ENCODE measurements at regions not wholly inside any gene's neighbourhood (a gene's known extent, or its start where the extent isn't known, plus 50 kb on each side); places are given as distances from the start of the nearest gene placed in this dataset.

DNA sequence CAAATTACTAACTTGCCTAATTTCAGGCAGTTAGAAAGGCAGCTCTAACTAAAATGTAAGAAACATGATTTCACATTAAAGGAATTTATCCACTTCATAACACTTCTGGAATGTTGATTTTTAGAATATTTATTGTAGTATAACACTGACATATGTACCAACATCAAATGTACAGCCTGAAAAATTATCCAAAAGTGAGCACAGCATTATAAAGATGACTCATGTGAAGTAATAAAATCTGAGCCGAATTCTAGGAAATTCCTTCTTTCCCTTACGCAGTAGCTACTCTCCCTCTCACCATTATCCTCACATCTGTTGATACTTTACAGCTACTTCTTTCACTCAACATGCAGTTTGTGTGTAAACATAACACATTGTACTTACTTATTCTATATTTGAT is 610.6 kb downstream of the ZWINT start:
- intact Hi-C loops (cut with micrococcal nuclease; ENCODE audit: unreplicated experiment), result no loop called here
- CTCF ChIA-PET, result no interaction called here

DNA sequence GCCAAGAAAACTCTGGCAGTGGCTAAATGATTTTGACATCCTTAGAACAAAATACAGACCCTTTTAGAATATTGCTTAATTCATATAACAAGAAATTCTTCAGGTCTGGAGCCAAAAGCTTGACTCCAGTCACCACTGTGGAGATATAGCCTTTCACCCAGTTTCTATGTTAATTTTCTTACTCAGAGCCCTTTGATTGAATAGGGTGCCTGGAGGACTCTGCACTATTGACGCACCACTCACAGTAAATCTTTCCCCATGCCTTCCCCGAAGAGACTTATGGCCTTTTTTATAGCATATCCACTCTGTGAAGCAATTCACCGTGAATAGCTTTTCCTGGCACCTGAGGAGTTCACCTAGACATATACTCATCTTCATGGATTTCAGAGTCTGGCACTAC is 613.8 kb downstream of the ZWINT start:
- CTCF ChIA-PET, result no interaction called here
- no peak overlapping the region for H3K4me3 ChIP-seq

More for the DNA sequence above, 610.6 kb downstream of the ZWINT start:
- POLR2A ChIA-PET (ENCODE audit: unreplicated experiment), result no interaction called here
- no peak overlapping the region for H3K4me3 ChIP-seq
- no peak overlapping the region for H3K27ac ChIP-seq
- H3K9me3 ChIP-seq (ENCODE audit: insufficient read depth, low read depth), result no peaks in the 10 kb centered on the region
- H2AFZ ChIP-seq, result no peak overlapping the region
- no peaks in the 10 kb centered on the region for H3K27me3 ChIP-seq (ENCODE audit: insufficient read depth, low read depth)
- no peak overlapping the region for H3K4me2 ChIP-seq
- H3K36me3 ChIP-seq (ENCODE audit: low read depth), result no peaks in the 10 kb centered on the region
- no peak for DNase-seq
- no peaks in the 10 kb centered on the region for H3K4me1 ChIP-seq (replicated peaks; ENCODE audit: insufficient read depth)
- H3F3A ChIP-seq (ENCODE audit: insufficient read depth, low read depth), result no peaks in the 10 kb centered on the region
- H4K20me1 ChIP-seq (ENCODE audit: insufficient read depth), result no peaks in the 10 kb centered on the region
- no peaks in the 10 kb centered on the region for H3K79me2 ChIP-seq (ENCODE audit: low read depth)
- BruUV-seq (replicated peaks), result no TSS peak
- no peaks in the 10 kb centered on the region for H3K9me2 ChIP-seq (ENCODE audit: insufficient read depth)
- no peak for TF ChIP-seq EZH2 (IDR thresholded peaks at IDR 0.05; ENCODE audit: low read depth)
- TF ChIP-seq, protein P1, sequence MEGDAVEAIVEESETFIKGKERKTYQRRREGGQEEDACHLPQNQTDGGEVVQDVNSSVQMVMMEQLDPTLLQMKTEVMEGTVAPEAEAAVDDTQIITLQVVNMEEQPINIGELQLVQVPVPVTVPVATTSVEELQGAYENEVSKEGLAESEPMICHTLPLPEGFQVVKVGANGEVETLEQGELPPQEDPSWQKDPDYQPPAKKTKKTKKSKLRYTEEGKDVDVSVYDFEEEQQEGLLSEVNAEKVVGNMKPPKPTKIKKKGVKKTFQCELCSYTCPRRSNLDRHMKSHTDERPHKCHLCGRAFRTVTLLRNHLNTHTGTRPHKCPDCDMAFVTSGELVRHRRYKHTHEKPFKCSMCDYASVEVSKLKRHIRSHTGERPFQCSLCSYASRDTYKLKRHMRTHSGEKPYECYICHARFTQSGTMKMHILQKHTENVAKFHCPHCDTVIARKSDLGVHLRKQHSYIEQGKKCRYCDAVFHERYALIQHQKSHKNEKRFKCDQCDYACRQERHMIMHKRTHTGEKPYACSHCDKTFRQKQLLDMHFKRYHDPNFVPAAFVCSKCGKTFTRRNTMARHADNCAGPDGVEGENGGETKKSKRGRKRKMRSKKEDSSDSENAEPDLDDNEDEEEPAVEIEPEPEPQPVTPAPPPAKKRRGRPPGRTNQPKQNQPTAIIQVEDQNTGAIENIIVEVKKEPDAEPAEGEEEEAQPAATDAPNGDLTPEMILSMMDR (conservative IDR thresholded peaks at IDR 0.05), result no peak

DNA sequence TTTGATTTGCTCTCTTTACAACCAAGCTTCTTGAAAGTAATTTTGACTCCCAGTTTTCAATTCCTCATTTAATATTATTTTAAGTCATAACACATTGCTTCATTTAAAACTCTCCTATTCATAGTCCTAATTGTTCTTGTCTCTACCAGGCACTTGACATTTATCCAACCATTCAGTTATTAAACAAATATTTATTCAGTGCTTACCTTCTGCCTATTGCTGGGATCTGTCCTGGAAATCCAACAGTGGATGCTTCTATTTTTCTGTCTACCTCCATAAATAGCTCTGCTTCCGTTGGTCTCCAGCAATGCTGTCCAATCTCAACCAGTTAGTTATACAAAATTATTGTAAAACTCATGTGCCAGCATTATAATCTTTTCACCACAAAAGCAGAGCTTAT is 615.1 kb downstream of the ZWINT start:
- TF ChIP-seq, protein P1 (conservative IDR thresholded peaks at IDR 0.05), result no peak
- TF ChIP-seq EZH2 (IDR thresholded peaks at IDR 0.05; ENCODE audit: low read depth), result no peak
- no peaks in the 10 kb centered on the region for H3F3A ChIP-seq (ENCODE audit: insufficient read depth, low read depth)
- no peak overlapping the region for H2AFZ ChIP-seq
- no peak overlapping the region for H3K4me3 ChIP-seq
- no peaks in the 10 kb centered on the region for H3K36me3 ChIP-seq (ENCODE audit: low read depth)
- H3K79me2 ChIP-seq (ENCODE audit: low read depth), result no peaks in the 10 kb centered on the region
- no TSS peak for BruUV-seq (replicated peaks)
- no peaks in the 10 kb centered on the region; the same call in 1 of the 2 replicates for H4K20me1 ChIP-seq (ENCODE audit: insufficient read depth)
- intact Hi-C loops (cut with micrococcal nuclease; ENCODE audit: unreplicated experiment), result no loop called here
- DNase-seq, result no peak
- H3K4me2 ChIP-seq, result no peak overlapping the region
- H3K27me3 ChIP-seq (ENCODE audit: insufficient read depth, low read depth), result no peaks in the 10 kb centered on the region
- no peak overlapping the region for H3K27ac ChIP-seq
- no peaks in the 10 kb centered on the region for H3K9me2 ChIP-seq (ENCODE audit: insufficient read depth)
- POLR2A ChIA-PET (ENCODE audit: unreplicated experiment), result no interaction called here
- H3K9me3 ChIP-seq (ENCODE audit: insufficient read depth, low read depth), result no peaks in the 10 kb centered on the region
- no peaks in the 10 kb centered on the region for H3K4me1 ChIP-seq (replicated peaks; ENCODE audit: insufficient read depth)
- CTCF ChIA-PET, result no interaction called here

More for the DNA sequence above, 613.8 kb downstream of the ZWINT start:
- Histone ChIP-seq H4K20me1 (ENCODE audit: insufficient read depth) (no peaks in the 10 kb centered on the region; the same call in 1 of the 2 replicates), H3K9me3 (ENCODE audit: insufficient read depth, low read depth) (no peaks in the 10 kb centered on the region), H3F3A (ENCODE audit: insufficient read depth, low read depth) (no peaks in the 10 kb centered on the region), H2AFZ (no peak overlapping the region), H3K36me3 (ENCODE audit: low read depth) (no peaks in the 10 kb centered on the region), H3K9me2 (ENCODE audit: insufficient read depth) (no peaks in the 10 kb centered on the region), H3K27ac (no peak overlapping the region), H3K27me3 (ENCODE audit: insufficient read depth, low read depth) (no peaks in the 10 kb centered on the region), H3K4me2 (no peak overlapping the region), H3K4me1 (replicated peaks; ENCODE audit: insufficient read depth) (no peaks in the 10 kb centered on the region), H3K79me2 (ENCODE audit: low read depth) (no peaks in the 10 kb centered on the region)
- BruUV-seq (replicated peaks), result no TSS peak
- TF ChIP-seq EZH2 (IDR thresholded peaks at IDR 0.05; ENCODE audit: low read depth), result no peak
- TF ChIP-seq, protein P1 (conservative IDR thresholded peaks at IDR 0.05), result no peak
- no peak for DNase-seq
- POLR2A ChIA-PET (ENCODE audit: unreplicated experiment), result no interaction called here
- intact Hi-C loops (cut with micrococcal nuclease; ENCODE audit: unreplicated experiment), result no loop called here
